Superior temporal gyrus (tissue), 1 donor: ENCODE measurements at regions not wholly inside any gene's neighbourhood (a gene's known extent, or its start where the extent isn't known, plus 50 kb on each side); places are given as distances from the start of the nearest gene placed in this dataset.

Source experiments
- DNase-seq: peaks from one replicate; pipeline ENCODE4 v3.0.0-alpha.2; 2016; ENCODE audit errors: extremely low spot score

DNA sequence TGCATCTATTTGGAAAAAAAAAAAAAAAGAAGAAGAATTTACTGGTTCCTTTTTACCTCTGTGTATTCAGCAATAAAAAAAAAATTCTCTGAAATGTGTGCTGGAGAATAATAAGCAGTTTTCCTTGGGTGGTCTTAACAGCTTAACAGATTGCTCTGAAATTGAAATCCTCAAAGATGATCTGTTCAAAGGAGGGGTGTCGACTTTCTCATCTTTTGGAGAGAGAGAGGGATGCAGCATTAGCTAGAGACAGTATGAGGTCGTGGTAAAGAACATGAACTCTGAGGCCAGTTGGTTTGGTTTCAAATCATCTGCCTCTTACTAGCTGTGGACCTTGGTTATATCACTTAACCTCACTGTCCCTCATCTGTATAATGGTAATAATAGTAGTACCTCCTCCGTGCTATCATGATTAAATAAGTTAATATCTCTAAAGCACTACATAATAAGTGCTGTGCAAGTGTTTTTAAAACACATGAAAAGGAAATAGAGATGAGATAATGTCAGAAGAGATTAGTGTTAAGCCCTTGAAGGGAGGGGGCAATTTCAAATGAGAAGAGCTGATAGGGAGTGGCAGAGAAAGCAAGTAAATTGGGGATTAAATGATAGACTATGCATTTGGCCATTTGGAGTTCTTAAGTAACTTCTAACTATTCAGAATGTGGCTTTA, 109.9 kb upstream of the LIMCH1 start:
- DNase-seq, result no peak

DNA sequence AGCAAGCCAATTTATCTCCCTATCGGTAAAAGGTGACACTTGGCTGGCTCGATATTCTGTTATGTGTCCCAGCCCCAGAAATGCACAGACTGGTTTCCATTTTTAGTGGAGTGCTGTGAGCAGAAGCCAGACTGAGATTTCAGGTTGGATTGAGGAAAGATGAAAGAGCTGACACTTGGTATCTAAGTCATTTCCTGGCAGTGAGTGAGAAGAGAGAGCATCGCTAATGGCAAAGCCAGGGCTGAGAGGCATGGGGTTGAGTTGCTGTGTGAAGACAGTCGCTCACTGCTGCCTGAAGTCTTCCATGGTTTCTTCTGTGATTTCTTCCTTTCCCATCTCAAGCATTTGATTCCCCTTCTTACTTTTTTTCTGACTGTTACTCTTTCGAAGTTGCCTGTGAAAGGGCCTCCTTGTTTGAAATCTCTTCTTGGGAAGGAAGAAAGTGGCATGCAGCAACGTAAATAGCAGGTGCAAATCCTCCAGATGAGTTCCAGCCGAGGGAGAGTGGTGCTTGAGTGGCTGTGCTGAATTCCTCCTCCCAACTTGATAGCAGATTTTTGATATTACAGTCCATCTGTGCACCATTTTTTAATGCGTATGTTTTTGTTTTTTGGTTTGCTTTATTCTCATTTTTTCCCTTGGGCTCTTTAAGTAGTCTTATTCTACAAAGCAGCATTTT, 109.2 kb upstream of the LIMCH1 start:
- peak; percentile 64 for DNase-seq

DNA sequence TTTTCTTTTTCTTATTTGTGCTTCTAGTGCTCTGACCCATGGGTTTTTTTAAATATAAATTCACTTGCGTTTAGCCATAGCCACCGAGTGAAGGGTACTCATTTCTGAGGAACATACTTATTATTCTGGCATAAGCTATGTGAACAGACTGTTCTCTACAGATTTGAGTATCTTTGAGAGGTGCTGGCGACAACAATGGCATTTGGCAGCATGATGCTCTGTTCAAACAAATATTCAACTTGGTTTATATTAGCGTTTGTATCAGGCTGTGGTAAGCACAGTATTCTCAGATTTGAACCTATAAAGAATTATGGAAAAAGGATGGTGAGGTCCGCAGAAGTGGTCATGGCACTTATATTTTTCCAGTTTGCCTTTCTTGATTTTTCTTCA, 108.7 kb upstream of the LIMCH1 start:
- DNase-seq, result peak; percentile 48

DNA sequence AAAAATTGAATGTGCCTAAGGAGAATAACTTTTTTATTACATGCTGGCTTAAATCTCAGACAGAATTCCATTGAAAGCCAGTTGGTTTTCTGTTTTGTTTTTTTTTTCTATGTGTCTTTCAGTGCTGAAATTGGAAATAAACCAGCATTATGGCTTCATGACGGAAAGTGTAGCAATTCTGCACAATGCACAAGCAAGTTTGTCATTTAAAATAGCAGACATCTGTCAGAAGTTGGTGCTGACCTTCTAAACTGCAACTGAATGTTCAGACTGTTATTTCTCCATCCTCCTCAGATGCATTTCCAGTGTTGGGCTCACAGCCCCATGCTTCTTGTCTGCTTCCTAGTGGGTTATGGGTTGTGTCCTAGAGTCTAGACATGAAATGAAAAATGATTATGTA, 107.2 kb upstream of the LIMCH1 start:
- DNase-seq, result peak; percentile 53

DNA sequence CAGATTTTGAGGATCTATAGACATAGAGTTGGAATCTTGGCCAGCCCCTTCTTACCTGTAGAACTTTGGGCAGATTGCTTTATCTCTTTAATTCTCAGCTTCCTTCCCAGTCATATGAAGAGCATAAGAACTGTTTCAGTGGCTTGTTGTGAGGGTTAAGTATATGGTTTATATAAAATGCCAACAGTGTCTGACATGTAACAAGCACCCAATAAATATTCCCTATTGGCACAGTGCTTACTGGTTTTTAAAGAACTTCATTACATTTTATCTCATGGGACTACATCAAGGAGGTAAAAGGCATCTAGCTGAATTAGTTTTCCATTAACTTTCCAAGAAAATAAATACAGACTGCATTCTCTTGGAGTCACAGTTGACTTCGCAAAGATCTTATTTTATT, 106.7 kb upstream of the LIMCH1 start:
- DNase-seq, result peak; percentile 40

DNA sequence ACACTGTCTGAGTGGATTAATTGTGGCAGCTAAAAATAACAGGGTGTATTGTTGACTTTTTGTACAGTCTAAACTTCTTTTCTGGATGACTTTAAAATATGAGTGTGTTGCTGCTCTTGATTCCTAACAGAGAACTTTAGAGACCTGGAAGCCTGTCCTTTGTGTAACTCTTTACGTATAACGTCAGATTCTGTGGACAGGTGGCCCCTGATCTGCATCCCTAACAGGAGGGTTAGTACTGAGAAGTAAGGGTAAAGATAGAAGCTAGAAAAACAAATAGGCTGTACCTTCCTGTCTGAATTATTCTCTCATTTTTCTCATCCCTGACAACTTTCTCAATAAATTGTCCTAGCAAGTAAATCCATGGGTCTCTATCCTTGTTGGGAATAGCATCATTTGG, 105.7 kb upstream of the LIMCH1 start:
- peak; percentile 50 for DNase-seq

DNA sequence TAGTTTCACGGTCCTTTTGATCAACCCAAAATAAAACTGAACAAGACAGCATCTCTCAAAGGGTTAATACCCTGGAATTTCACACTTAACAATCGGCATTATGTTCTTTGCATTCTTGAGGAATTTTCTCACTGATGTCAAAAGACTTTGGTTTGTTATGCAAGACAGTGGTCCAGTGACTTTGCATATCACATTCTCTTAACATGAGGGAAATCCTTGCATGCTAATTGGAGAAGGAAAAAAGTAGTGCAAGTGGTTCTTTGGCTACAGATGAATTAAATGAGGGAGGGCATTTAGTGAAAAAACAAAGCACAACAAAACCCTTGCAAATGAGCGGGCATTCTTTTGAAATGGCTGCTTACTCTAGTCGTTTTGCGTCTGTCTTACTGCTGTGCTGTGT, 105.1 kb upstream of the LIMCH1 start:
- DNase-seq, result peak; percentile 76

DNA sequence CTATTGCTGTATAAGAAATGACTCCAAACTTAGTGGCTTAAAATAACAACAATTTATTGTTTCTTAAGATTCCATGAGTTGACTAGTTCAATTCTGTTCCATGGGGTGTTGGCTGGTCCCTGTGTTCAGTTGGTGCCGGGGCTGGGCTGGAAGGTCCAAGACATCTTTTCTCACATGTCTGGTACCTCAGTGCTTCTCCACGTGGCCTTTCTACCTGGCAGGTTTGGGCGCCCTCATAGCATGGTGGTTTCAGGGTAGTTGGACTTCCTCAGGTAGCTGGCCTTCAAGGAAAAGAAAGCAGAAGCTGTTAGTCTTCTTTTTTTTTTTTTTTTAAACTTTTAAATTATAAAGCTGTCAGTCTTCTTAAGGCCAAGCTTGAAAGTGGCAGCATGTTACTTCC, 104.6 kb upstream of the LIMCH1 start:
- DNase-seq, result no peak

DNA sequence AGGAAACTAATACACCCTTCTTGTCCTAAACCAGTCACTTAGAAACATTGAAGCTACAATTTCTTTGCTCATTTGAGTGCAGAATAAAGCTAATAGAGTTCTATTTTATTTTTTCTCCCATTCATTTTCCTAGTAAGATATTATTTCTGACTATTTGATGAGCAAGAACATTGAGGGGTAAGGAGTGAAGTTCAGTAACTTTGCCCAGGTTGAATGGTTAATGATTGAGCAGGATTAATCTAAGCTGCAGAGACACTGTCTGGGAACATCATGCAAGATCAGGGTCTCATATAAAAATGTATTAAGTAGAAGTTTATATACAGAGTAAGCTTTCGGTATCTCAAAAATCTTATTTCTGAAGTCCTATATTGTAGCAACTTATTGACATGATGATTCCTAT, 102.4 kb upstream of the LIMCH1 start:
- DNase-seq, result no peak

DNA sequence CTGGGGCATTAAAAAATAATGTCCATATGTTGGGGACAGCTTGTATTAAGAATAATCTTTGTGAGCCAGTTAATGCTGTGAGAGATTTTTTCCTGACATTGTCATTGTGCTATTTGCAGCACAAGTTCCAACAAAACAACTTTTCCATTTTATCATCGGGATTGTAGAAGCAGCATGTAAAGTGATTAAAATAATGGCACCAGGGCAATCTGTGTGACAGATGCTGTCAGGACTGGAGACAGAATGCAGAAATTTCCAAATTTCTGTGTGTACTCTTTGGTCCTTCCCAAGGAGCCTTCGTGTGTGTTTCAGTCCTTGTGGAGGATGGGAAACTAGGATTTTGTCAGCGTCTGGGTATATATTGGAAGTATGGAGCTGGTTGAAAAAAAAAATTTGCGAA, 101.5 kb upstream of the LIMCH1 start:
- DNase-seq, result no peak

DNA sequence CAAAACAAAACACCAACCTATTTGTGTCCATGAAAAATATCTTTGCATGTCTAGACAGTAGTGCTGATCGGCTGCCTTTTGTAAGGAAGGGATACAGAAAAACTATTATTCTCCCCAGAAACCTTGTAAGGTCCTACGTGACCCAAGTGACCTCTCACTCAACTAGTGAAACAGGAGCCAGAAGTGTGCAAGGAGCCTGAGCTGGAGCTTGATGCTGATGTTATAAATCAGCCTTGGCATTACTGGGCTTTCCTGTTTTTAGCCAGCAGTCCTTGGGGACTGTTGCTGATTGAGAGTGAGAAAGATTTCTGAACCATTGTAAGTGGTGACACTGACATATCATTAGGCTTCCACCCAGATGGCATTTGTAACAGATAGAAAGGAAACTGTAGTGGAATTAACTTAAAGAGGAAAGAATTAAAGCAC, 100.8 kb upstream of the LIMCH1 start:
- peak; percentile 60 for DNase-seq

DNA sequence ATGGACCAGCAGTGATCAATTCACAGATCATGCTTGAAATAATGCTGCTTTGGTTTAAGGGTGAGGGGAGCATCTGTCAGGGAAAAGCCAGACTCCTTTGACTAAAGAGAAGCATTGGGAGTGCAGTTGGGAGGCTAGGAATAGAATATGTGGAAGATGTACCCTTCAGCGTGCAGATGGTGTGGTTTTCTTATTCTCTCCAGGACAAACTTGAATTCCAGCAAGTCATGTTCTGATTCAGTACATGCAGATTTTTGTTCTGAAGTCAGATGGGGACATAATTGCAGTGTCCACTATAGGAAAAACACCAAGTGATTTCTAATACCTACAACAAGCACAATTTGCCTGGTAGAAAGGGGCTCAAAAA, 99.0 kb upstream of the LIMCH1 start:
- peak; percentile 44 for DNase-seq

DNA sequence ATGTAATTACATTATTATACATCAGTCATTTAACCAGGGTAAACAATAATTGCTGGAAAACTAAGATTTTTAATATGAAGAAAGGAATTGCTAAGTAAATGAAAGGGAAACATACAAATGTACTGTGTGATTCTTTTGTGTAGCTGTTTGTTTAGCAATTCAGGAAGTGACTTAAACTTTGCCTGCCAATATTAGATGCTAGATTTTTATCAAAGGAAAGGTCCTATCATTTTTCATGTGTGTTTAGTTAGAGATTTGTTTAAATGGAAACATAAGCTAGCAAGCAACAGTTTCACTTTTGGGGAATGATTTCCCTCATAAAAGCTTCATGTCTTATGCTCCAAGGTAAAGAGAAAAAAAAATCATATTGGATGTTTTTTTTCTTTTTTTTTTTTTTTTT, 95.1 kb upstream of the LIMCH1 start:
- no peak for DNase-seq

DNA sequence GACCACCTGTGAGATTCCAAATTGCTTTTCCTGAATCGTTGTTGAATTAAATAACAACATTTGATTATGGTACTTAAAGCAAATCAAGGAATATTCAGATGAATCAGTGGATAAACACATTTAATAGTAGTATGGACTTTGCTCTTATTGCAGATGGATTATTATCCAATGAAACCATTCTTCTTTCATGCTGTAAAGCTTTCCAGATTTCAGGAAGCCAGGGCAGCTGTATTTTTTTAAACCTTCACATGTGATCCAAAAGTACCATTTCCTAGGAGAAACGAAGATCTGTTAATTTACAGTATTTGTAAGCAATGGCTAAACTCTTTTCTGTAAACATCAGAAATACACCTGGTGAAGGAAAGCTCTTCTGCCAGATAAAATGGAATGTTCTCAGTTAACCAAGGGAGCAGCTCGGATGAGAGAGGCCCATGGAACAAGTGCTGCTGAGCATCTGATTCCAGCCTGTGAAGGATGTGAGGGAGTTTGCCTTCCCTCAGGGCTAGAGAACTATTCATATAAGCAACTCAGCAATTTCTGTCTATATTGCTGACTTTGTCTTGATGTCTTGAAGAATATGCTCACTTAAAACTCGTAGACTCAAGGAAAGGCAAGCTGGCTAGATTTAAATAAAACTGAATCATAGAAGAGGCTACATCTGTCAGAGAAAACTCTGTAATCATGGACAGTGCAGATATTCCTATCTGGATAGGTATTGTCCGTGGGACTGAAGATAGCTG, 94.4 kb upstream of the LIMCH1 start:
- no peak for DNase-seq

DNA sequence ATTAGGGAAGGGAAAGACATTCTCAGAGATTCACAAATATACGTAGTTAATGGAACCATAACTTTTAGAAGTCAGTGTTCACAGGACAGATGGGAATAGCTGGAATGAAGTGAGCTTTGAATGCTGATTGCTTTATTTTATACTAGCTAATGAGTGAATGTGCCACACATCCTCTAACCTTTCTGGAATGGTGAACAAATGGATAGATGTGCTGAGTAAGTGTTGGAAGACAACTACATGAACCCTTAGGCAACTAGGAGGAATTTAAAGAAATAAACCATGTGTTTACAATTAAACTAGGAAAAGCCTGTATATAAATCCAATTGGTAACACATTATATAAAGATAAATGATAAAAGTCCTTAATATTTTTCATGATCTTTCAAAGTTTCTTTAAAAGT, 91.6 kb upstream of the LIMCH1 start:
- DNase-seq, result no peak

DNA sequence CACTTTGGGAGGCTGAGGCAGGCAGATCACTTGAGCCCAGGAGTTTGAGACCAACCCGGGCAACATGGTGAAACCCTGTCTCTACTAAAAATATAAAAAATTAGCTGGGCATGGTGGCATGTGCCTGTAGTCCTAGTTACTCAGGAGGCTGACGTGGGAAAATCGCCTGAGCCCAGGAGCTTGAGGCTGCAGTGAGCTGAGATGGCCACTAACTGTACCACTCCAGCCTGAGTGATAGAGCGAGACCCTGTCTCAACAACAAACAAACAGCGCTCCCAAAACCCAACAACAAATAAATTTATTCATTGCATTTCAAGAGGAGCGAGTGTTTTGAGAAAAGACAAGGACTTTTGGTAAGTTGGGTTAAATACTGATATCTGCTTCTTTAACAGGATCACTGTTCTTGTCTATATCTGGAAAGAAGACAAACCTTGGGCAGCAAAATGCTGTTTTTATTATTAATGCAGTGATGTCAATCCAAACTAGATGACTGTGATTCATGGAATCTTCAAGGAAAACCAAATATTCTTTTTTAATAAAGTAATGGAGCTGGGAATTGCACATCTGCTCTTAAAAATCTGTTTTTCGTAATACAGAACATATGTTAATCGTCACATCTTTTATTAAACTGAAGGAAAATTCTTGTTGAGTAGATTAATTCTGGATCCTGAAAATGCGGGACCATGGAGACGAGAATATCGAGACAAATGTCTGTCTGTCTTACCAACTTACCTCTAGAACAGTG, 90.8 kb upstream of the LIMCH1 start:
- no peak for DNase-seq

DNA sequence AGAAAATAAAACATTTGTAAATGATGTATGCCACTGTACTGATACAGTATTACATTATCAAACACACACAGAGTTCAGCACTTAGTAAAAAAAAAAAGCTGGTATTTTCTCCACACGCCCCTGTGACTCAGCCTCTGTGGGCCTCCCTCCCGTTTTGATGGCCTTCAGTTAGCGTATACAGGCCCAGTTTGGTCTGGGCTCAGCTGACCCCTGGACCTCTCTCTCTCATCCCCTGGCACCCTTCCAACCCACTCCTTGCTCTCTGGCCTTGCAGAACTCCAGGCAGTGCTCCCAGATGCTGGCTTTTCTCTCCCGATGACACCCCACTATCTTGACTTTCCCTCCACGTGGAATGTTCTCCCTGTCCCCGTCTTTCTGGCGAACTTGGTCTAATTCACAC, 89.0 kb upstream of the LIMCH1 start:
- DNase-seq, result no peak

DNA sequence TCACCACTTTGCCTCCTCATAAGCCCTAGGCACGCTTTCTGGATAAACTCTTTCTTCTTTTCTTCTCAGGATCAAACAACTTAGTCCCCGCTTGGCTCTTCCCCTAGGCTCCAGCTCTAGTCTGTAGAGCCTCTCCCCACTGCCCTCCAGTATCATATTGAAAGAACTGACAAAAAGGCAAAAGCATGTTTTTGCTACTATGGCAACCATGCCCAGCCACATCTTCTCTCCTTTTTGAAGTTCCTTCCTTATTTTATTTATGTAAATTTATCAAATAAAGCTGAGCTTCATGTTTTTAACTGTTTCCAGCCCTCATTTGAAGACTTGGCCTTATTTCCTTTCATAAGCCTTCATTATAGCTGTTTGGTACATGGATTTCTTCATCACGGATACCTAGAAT, 86.0 kb upstream of the LIMCH1 start:
- DNase-seq, result no peak

DNA sequence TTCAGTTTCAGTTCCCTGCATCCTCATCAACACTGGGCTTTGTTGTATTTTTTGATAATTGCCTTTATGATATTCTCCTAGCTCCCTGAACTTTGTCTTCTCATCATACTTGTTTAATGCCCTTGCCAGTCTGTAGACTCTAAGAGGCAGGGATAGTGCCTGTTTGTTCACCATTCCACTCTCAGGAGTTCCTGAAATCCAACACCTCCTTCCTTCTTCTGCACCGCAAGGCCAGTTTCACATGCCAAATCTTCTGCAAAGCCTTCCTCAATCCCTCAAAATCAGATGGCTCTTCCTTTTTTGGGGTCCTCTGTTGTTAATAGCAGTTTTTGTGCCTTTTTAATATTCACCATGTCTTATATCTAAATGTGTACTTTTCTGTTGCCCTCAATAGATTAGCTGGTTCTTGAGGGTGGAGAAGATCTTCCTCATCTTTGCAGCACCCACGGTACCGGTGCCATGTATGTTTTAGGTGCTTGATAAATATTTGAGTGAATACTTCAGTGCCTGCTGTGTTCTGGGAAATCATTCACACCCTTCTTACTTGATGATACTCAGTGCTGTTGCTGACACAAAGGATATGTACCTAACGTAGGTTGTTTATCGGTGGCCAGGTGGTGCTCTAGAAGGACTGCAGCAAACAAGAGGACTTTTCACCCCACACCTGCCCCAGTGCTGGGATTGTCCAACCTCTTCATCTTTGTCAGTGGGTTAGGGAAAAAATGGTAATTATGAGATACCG, 85.3 kb upstream of the LIMCH1 start:
- DNase-seq, result no peak

DNA sequence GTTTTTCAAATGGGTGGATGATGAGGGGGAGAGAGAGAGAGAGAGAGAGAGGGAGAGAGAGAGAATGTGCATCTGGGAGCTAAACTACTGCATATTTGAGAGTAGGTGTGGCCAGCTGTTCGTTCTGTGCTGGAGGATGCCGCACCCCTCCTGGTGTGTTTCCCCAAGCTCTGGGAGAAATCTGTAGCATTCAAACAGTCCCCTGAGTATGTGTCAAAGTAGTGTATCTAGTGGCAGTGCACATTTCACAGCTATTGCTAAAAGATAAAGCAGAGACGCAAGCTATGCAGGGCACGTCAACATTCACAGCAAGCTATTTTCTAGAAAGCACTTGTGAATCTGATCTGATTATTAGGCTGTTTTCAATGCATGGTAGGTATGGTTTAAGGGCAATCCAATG, 83.5 kb upstream of the LIMCH1 start:
- no peak for DNase-seq

DNA sequence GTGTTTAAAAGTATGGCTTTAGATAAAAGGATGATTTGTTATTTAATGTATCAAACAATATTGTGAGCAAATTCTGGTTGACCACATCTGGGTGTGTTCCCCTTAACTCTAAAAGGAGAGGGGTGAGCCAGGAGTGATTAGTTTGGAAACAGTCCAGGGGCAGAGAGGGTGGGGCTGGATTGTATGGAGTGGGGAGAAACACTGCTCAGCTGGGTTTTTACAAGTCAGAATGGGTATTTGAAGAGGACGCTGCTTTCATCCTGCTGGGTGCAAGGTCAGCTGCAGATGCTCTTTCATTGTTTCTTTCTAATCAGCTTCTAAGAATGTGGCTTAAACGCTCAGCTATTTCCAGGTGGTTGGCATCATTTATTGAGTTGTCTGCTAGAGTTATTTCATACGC, 82.8 kb upstream of the LIMCH1 start:
- DNase-seq, result no peak
